ENCODE measurements at regions not wholly inside any gene's neighbourhood (a gene's known extent, or its start where the extent isn't known, plus 50 kb on each side); places are given as distances from the start of the nearest gene placed in this dataset.

DNA sequence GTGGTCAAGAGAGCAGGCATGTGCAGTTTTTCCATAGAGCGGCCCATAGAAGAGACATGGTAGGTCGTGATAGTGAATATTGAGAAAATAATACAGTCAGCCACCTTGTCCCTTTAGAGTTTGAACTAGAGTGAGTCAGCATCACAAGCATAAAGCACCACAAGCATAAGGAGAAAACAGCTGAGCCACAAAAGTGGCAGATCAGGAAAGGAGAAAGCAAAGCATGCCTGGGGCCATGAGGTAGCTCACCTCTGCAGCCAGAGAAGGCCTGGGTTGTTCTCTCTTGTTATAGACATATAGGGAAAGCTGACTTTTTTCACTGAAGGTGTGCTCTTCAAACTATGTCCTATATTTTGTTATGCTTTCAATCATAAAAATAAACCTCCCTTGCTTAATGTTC lies 879.0 kb downstream of the DSC3 start:
- TF ChIP-seq, protein P1, sequence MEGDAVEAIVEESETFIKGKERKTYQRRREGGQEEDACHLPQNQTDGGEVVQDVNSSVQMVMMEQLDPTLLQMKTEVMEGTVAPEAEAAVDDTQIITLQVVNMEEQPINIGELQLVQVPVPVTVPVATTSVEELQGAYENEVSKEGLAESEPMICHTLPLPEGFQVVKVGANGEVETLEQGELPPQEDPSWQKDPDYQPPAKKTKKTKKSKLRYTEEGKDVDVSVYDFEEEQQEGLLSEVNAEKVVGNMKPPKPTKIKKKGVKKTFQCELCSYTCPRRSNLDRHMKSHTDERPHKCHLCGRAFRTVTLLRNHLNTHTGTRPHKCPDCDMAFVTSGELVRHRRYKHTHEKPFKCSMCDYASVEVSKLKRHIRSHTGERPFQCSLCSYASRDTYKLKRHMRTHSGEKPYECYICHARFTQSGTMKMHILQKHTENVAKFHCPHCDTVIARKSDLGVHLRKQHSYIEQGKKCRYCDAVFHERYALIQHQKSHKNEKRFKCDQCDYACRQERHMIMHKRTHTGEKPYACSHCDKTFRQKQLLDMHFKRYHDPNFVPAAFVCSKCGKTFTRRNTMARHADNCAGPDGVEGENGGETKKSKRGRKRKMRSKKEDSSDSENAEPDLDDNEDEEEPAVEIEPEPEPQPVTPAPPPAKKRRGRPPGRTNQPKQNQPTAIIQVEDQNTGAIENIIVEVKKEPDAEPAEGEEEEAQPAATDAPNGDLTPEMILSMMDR (optimal IDR thresholded peaks at IDR 0.05 in 1 of 3, IDR thresholded peaks at IDR 0.05 in 1 of 3, conservative IDR thresholded peaks at IDR 0.05 in 1 of 3; ENCODE audit: extremely low read depth in 1 of 3, insufficient read depth in 2 of 3, low read length in 3 of 3) = no peak
- no peak for TF ChIP-seq EZH2 (IDR thresholded peaks at IDR 0.05; ENCODE audit: low read length)

All from keratinocyte (primary cell).